ENCODE measurements at regions not wholly inside any gene's neighbourhood (a gene's known extent, or its start where the extent isn't known, plus 50 kb on each side); places are given as distances from the start of the nearest gene placed in this dataset.

GRCh38 chrX:43595931-43596330, 60.2 kb upstream of the MAOA start:
- no peak overlapping the region for H3K4me3 Mint-ChIP-seq
- H3K36me3 Mint-ChIP-seq (ENCODE audit: low read depth), result no peaks in the 10 kb centered on the region
- no peak for DNase-seq
- no peak overlapping the region for H3K27ac Mint-ChIP-seq
- no peaks in the 10 kb centered on the region for H3K4me1 Mint-ChIP-seq (ENCODE audit: low read depth)
- H3K27me3 Mint-ChIP-seq (ENCODE audit: insufficient read depth), result no peaks in the 10 kb centered on the region; the same call in 1 of the 2 replicates
- peaks cover 9% of the 10 kb centered on the region for H3K9me3 Mint-ChIP-seq
- TF ChIP-seq CTCF (IDR thresholded peaks at IDR 0.05), result no peak

- DNase-seq, result no peak
- H3K27me3 Mint-ChIP-seq (ENCODE audit: insufficient read depth), result no peaks in the 10 kb centered on the region
- no peak overlapping the region for H3K4me3 Mint-ChIP-seq
- no peak for TF ChIP-seq CTCF (IDR thresholded peaks at IDR 0.05)
- H3K36me3 Mint-ChIP-seq (ENCODE audit: low read depth), result no peaks in the 10 kb centered on the region
- no peaks in the 10 kb centered on the region for H3K9me3 Mint-ChIP-seq
- no peaks in the 10 kb centered on the region for H3K4me1 Mint-ChIP-seq (ENCODE audit: low read depth)
- H3K27ac Mint-ChIP-seq, result no peak overlapping the region
Measured at GRCh38 chrX:43604753-43605152, 51.3 kb upstream of the MAOA start.

GRCh38 chrX:43605351-43605750, 50.7 kb upstream of the MAOA start:
- no peak for DNase-seq
- no peaks in the 10 kb centered on the region for H3K9me3 Mint-ChIP-seq
- no peak for TF ChIP-seq CTCF (IDR thresholded peaks at IDR 0.05)
- no peaks in the 10 kb centered on the region for H3K27me3 Mint-ChIP-seq (ENCODE audit: insufficient read depth)
- H3K4me3 Mint-ChIP-seq, result no peak overlapping the region
- no peaks in the 10 kb centered on the region for H3K36me3 Mint-ChIP-seq (ENCODE audit: low read depth)
- no peak overlapping the region for H3K27ac Mint-ChIP-seq
- H3K4me1 Mint-ChIP-seq (ENCODE audit: low read depth), result no peaks in the 10 kb centered on the region

Measured in HFFc6 (cell line).